Heart right ventricle (tissue), 16 donors: ENCODE measurements at regions not wholly inside any gene's neighbourhood (a gene's known extent, or its start where the extent isn't known, plus 50 kb on each side); places are given as distances from the start of the nearest gene placed in this dataset.

ENCODE experiments used
- ATAC-seq, 8 donors: fragments of 200-7000 bp; cut with Tn5 transposase; one replicate each; pipeline ENCODE4 v1.9.1; 2020; ENCODE audit warnings: mild to moderate bottlenecking in 8 of 8, moderate library complexity in 8 of 8, moderate number of reproducible peaks in 1 of 8
- DNase-seq, 2 donors: peaks; one replicate each; pipeline ENCODE4 v3.0.0-alpha.2; 2020
- H3K27ac ChIP-seq, 10 donors: fragments of 200-600 bp; sonication (generic) in 2 of 10; one replicate each; pipeline versions ENCODE4 v1.5.0 to v1.8.0; 2020 to 2022; ENCODE audit warnings: mild to moderate bottlenecking in 3 of 10
- H3K27me3 ChIP-seq, 7 donors: fragments of 200-600 bp; one replicate each; pipeline ENCODE4 v1.8.0; 2021 to 2022; ENCODE audit warnings: mild to moderate bottlenecking in 2 of 7
- H3K36me3 ChIP-seq, 9 donors: fragments of 200-600 bp; sonication (generic) in 1 of 9; one replicate each; pipeline versions ENCODE4 v1.5.0 to v1.8.0; 2020 to 2022; ENCODE audit warnings: mild to moderate bottlenecking in 2 of 9
- H3K4me1 ChIP-seq, 9 donors: fragments of 200-600 bp; sonication (generic) in 1 of 9; one replicate each; pipeline versions ENCODE4 v1.5.0 to v1.8.0; 2020 to 2022; ENCODE audit warnings: mild to moderate bottlenecking in 4 of 9
- H3K4me3 ChIP-seq, 10 donors: fragments of 200-600 bp; sonication (generic) in 2 of 10; one replicate each; pipeline versions ENCODE4 v1.5.0 to v1.8.0; 2020 to 2022; ENCODE audit warnings: mild to moderate bottlenecking in 7 of 10, moderate library complexity in 2 of 10
- H3K9me3 ChIP-seq, 11 donors: fragments of 200-600 bp in 10 of 11; sonication (generic) in 2 of 11; one replicate each; pipeline versions ENCODE4 v1.5.0 to v1.8.0; 2013 to 2022; ENCODE audit warnings: mild to moderate bottlenecking in 2 of 11, control low read depth in 1 of 11, moderate library complexity in 1 of 11
- WGBS, 2 donors: extraction: QIAGEN DNeasy Blood & Tissue Kit; methylation state at CpG; one replicate each; pipeline ENCODE4 v1.1.7; 2013; ENCODE audit warnings: inconsistent platforms in 1 of 2; 5-methylcytosine and 5-hydroxymethylcytosine counted together
- intact Hi-C, 10 donors: fragments of 100-400 bp; cut with DNase I; formaldehyde crosslinking; loops; one replicate each; pipeline versions ENCODE4 v1.11.1 to v1.14.2; 2022
- TF ChIP-seq, protein P1 (sequence below), 9 donors: fragments of 200-600 bp; sonication (generic) in 2 of 9; IDR thresholded peaks; one replicate each; pipeline versions ENCODE4 v1.5.0 to v1.8.0; 2021 to 2022; ENCODE audit warnings: antibody characterized with exemption in 9 of 9, mild to moderate bottlenecking in 5 of 9, moderate library complexity in 1 of 9
- donor health status: Arrhythmogenic right ventricular cardiomyopathy.
- donor health status: ischemic (EF 13 %, LVEDD 7.1; RV severe dilation, severe dysfunction).
- donor health status: healthy with polysubstance abuse.
- donor health status: DM: no; HTN: yes; CAD: no.
- donor health status: DM: no; HTN: no; CAD: no.
- donor health status: ischemic (EF 25% LVEDD 6.9; RV normal size, moderate dysfunction).
- donor health status: ischemic (EF 25% LVEDD 5.7; RV mildly dilated, moderate dysfunction).
- donor health status: healthy.
- donor health status: DM: yes; HTN: yes; CAD: no.
- donor health status: Ischemic cardiomyopathy.
- donor health status: ischemic (EF 35%, LVEDD 5.7; RV mildly dilated, moderate dysfunction).
- donor health status: nonischemic (EF 11% LVEDD 7.7; RV severe dilation, severe dysfunction).
- donor health status: DM: yes; HTN: yes; CAD: no.
- donor health status: PGD.
- donor health status: ischemic (EF 29% LVEDD 5.4; RV normal size, mild dysfunction).
- donor health status: nonischemic (EF 23%, LVEDD 6.1; RV moderate dilation, normal function).

DNA sequence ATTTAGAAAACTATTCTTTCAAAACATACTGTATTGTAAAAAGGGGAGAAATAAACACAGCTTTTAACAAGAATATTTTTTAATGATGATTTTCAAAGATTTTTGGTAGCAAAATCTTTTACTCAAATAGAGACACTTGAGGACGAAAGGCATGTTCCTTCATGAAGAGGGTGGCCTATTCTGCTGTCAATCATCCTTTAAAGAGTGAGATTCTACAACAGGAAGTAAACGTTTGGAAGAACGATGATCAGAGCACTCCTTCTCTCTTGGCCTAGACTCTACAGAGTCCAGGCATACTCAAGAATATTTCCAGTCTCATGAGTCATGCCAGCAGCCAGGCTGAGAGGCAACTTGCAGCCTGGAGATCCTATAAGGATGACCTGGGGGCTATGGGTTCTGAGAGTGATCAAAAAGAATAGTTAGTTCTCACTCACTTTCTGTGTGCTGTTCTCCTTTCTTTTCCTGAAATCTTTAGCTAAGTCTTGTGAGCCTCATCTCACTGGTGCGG lies 62.4 kb upstream of the TCF4 start:
- H3K4me1 ChIP-seq: peaks cover 0 to 7% (median 0%) of the 10 kb centered on the region in 9 donors
- intact Hi-C loops: loop anchor here in 1 of 10 donors (10.0 kb wide), 1 partner anchor 1254 kb away; no protein-coding TSS in a partner anchor
- ATAC-seq: no peak
- H3K27ac ChIP-seq: no peak overlapping the region
- no peaks in the 10 kb centered on the region for H3K9me3 ChIP-seq
- H3K27me3 ChIP-seq: no peaks in the 10 kb centered on the region
- TF ChIP-seq, protein P1, sequence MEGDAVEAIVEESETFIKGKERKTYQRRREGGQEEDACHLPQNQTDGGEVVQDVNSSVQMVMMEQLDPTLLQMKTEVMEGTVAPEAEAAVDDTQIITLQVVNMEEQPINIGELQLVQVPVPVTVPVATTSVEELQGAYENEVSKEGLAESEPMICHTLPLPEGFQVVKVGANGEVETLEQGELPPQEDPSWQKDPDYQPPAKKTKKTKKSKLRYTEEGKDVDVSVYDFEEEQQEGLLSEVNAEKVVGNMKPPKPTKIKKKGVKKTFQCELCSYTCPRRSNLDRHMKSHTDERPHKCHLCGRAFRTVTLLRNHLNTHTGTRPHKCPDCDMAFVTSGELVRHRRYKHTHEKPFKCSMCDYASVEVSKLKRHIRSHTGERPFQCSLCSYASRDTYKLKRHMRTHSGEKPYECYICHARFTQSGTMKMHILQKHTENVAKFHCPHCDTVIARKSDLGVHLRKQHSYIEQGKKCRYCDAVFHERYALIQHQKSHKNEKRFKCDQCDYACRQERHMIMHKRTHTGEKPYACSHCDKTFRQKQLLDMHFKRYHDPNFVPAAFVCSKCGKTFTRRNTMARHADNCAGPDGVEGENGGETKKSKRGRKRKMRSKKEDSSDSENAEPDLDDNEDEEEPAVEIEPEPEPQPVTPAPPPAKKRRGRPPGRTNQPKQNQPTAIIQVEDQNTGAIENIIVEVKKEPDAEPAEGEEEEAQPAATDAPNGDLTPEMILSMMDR (IDR thresholded peaks at IDR 0.05): no peak
- no peak for DNase-seq
- H3K36me3 ChIP-seq: no peaks in the 10 kb centered on the region
- no peak overlapping the region for H3K4me3 ChIP-seq
- WGBS, 2 donors: 60 to 67% methylated on average over 4 of the region's 4 CpGs

DNA sequence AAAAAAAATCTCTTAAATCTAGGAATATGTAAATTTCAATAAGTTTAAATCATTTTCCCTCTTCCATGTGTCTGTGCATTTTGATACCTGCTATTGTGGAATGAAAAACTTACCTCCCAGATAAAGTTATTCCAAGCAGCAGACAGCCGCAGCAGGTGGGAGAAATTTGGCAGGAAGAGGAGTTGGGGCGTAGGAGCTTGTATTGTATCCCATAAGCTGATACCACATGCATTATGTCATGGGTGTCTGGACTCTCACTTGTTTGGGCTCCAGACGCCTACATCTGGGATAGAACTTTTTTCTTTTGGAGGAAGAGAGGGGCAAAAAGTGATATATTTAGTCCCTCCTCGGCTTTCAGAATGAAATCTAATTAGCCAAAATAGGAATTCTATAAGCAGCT lies 59.3 kb upstream of the TCF4 start:
- 52 to 56% methylated on average over 4 of the region's 4 CpGs for WGBS, 2 donors
- intact Hi-C loops: no loop called here
- TF ChIP-seq, protein P1 (IDR thresholded peaks at IDR 0.05): no peak
- Histone ChIP-seq H3K4me3 (no peak overlapping the region), H3K27me3 (no peaks in the 10 kb centered on the region), H3K36me3 (no peaks in the 10 kb centered on the region), H3K27ac (no peak overlapping the region), H3K9me3 (peaks cover 0 to 19% (median 0%) of the 10 kb centered on the region in 11 donors), H3K4me1 (no peaks in the 10 kb centered on the region)
- ATAC-seq: no peak
- DNase-seq: no peak

DNA sequence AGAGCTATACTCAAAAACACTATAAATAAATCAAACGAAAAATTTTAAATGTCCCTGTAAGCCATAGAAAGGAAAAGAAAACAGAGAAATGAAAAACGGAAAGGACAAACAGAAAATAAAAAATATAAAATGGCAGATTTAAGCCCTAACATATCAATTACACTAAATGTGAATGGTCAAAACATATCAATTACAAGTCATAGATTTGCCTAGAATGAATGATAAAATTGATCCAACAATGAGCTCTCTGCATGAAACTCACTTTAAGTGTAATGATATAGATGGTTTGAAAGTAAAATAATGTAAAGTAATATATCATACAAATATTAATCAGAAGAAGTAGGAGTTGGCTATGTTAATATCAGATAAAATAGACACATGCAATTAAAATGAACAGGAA lies 54.2 kb upstream of the TCF4 start:
- ATAC-seq: no peak
- WGBS, 2 donors: 48% methylated on average over 2 of the region's 2 CpGs
- Histone ChIP-seq H3K27me3 (no peaks in the 10 kb centered on the region), H3K36me3 (no peaks in the 10 kb centered on the region), H3K4me1 (no peaks in the 10 kb centered on the region), H3K4me3 (no peak overlapping the region), H3K9me3 (peaks cover 0 to 30% (median 0%) of the 10 kb centered on the region in 11 donors), H3K27ac (no peak overlapping the region)
- DNase-seq: no peak
- intact Hi-C loops: no loop called here
- TF ChIP-seq, protein P1 (IDR thresholded peaks at IDR 0.05): no peak

DNA sequence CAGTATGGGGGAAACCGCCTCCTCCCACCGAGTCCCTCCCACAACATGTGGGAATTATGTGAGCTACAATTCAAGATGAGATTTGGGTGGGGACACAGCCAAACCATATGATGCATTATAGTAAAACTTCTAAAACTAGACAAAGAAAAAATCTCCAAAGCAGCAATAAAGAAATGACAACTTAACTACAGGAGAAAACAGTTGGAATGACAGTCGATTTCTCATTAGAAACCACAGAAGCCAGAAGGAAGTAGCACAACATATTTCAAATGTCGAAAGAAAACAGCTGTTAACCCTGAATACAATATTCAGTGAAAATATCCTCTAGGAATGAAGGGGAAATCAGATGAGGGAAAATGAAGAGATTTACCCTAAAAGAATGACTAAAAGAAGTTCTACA lies 53.5 kb upstream of the TCF4 start:
- 87 to 88% methylated on average over 4 of the region's 4 CpGs for WGBS, 2 donors
- ATAC-seq (no peak), DNase-seq (no peak)
- TF ChIP-seq, protein P1 (IDR thresholded peaks at IDR 0.05): no peak
- no peaks in the 10 kb centered on the region for H3K27me3 ChIP-seq
- no peak overlapping the region for H3K27ac ChIP-seq
- H3K4me1 ChIP-seq: no peaks in the 10 kb centered on the region
- peaks cover 0 to 30% (median 0%) of the 10 kb centered on the region in 11 donors for H3K9me3 ChIP-seq
- H3K36me3 ChIP-seq: no peaks in the 10 kb centered on the region
- no peak overlapping the region for H3K4me3 ChIP-seq
- intact Hi-C loops: no loop called here
